ENCODE measurements at regions not wholly inside any gene's neighbourhood (a gene's known extent, or its start where the extent isn't known, plus 50 kb on each side); places are given as distances from the start of the nearest gene placed in this dataset.

- Histone ChIP-seq H3K9me3 (replicated peaks; ENCODE audit: control insufficient read depth, insufficient read depth, low read depth, low read length) (no peaks in the 10 kb centered on the region), H3K27me3 (ENCODE audit: control insufficient read depth in 2 of 2, insufficient read depth in 2 of 2, low read length in 2 of 2) (no peaks in the 10 kb centered on the region), H3K4me3 (no peak overlapping the region), H3K9me1 (ENCODE audit: control insufficient read depth, insufficient read depth, low read length) (no peaks in the 10 kb centered on the region), H3K36me3 (ENCODE audit: control insufficient read depth, insufficient read depth, low read length) (no peaks in the 10 kb centered on the region), H2AFZ (ENCODE audit: low read depth, low read length) (no peak overlapping the region), H3K79me2 (ENCODE audit: control insufficient read depth, insufficient read depth, low read length) (no peaks in the 10 kb centered on the region), H3K4me2 (ENCODE audit: insufficient read depth, low read length) (no peak overlapping the region), H3K4me1 (replicated peaks in 1 of 2; ENCODE audit: control insufficient read depth in 2 of 2, insufficient read depth in 2 of 2, low read length in 2 of 2) (no peaks in the 10 kb centered on the region), H3K9ac (ENCODE audit: insufficient read depth in 1 of 2, low read depth in 2 of 2, low read length in 2 of 2) (no peak overlapping the region), H3K27ac (ENCODE audit: extremely low read depth, low read depth, low read length) (no peak overlapping the region), H4K20me1 (replicated peaks; ENCODE audit: control insufficient read depth, insufficient read depth, low read length) (no peaks in the 10 kb centered on the region)
- intact Hi-C loops (cut with micrococcal nuclease) (no loop called here), in situ Hi-C loops (cut with MboI) (no loop called here)
- ATAC-seq (no peak), FAIRE-seq (no peak), DNase-seq (ENCODE audit: extremely low read depth in 1 of 4, low spot score in 3 of 4) (no peak)
- no TSS peak for BruUV-seq (replicated peaks)
- POLR2A ChIA-PET, result no interaction called here
- CTCF ChIA-PET (ENCODE audit: low intra/inter-chr PET ratio), result no interaction called here
- TF ChIP-seq ZNF764 (CRISPR knock-in tag; IDR thresholded peaks at IDR 0.05; ENCODE audit: low read depth) (no peak), CTCFL (IDR thresholded peaks at IDR 0.05; ENCODE audit: borderline replicate concordance, insufficient read depth, low read depth, low read length, poor library complexity, severe bottlenecking) (no peak), DMBX1 (CRISPR knock-in tag; IDR thresholded peaks at IDR 0.05; ENCODE audit: borderline replicate concordance) (no peak), ZBTB40 (IDR thresholded peaks at IDR 0.05) (no peak), ZBTB40 (CRISPR knock-in tag; IDR thresholded peaks at IDR 0.05) (no peak), ILF3 (IDR thresholded peaks at IDR 0.05; ENCODE audit: borderline replicate concordance) (no peak), ZZZ3 (IDR thresholded peaks at IDR 0.05) (no peak), PHTF2 (CRISPR knock-in tag; IDR thresholded peaks at IDR 0.05) (no peak), ZKSCAN8 (CRISPR knock-in tag; IDR thresholded peaks at IDR 0.05) (no peak), ZNF282 (CRISPR knock-in tag; IDR thresholded peaks at IDR 0.05) (no peak), RBM22 (IDR thresholded peaks at IDR 0.05; ENCODE audit: low read depth, low read length, poor library complexity, severe bottlenecking) (no peak), STAG1 (CRISPR knock-in tag; IDR thresholded peaks at IDR 0.05; ENCODE audit: borderline replicate concordance) (no peak), TAF15 (IDR thresholded peaks at IDR 0.05; ENCODE audit: low read depth, low read length) (no peak), TCF7L2 (IDR thresholded peaks at IDR 0.05; ENCODE audit: low read depth, low read length) (no peak)
Observed at GRCh38 chr18:60445341-60445740, 72.8 kb upstream of the MC4R start.
